Endothelial cell of umbilical vein (primary cell): ENCODE measurements at regions not wholly inside any gene's neighbourhood (a gene's known extent, or its start where the extent isn't known, plus 50 kb on each side); places are given as distances from the start of the nearest gene placed in this dataset.

Source experiments
- BruUV-seq: library from RNA; stranded (reverse); fragments of 400-500 nt; replicated peaks from 2 replicates; lab custom pipeline; 2021; lab: Mats Ljungman, UMichigan
- CTCF ChIA-PET: fragments of 300-600, 350-600 bp; sonication (Branson Sonifier 250); formaldehyde crosslinking; loops from one replicate; lab custom pipeline; 2021; ENCODE audit warnings: antibody characterized with exemption, inconsistent platforms; lab: Charles Lee
- POLR2A ChIA-PET: fragments of 300-600, 350-600 bp; sonication (Branson Sonifier 250); formaldehyde crosslinking; loops from one replicate; lab custom pipeline; 2021; ENCODE audit warnings: antibody characterized with exemption, inconsistent platforms; lab: Charles Lee
- DNase-seq: peaks from one replicate; pipeline ENCODE4 v3.0.0-alpha.2; 2011; ENCODE audit warnings: low read depth, low spot score
- FAIRE-seq: peaks from 2 replicates; lab custom pipeline; 2011; peaks lifted over from hg19 to GRCh38; lab: Jason Lieb, UNC
- H2AFZ ChIP-seq: 2 replicates; pipeline ENCODE4 v1.6.0; 2012; ENCODE audit warnings: low read depth, low read length, control low read depth, inconsistent platforms
- H3K27ac ChIP-seq: 2 replicates; pipeline ENCODE4 v1.5.1; 2011; ENCODE audit warnings: low read depth, mild to moderate bottlenecking, control low read depth, low read length, moderate library complexity; ENCODE audit not compliant: insufficient read depth
- H3K27me3 ChIP-seq, 2 experiments: 2 replicates each; pipeline versions ENCODE4 v1.6.0 to v1.6.1; 2011; ENCODE audit warnings: low read length in 2 of 2, mixed read lengths in 1 of 2; ENCODE audit not compliant: control insufficient read depth in 2 of 2, insufficient read depth in 2 of 2
- H3K36me3 ChIP-seq, 2 experiments: 2 replicates in 1 of 2; 3 replicates in 1 of 2; pipeline ENCODE4 v1.5.1; 2011; ENCODE audit warnings: low read length in 2 of 2, mild to moderate bottlenecking in 1 of 2, moderate library complexity in 1 of 2; ENCODE audit not compliant: control insufficient read depth in 2 of 2, insufficient read depth in 2 of 2; ENCODE audit errors: extremely low read depth in 1 of 2
- H3K4me1 ChIP-seq: 3 replicates; pipeline ENCODE4 v1.5.1; 2011; ENCODE audit warnings: mild to moderate bottlenecking, low read length; ENCODE audit not compliant: control insufficient read depth, insufficient read depth; ENCODE audit errors: extremely low read depth
- H3K4me2 ChIP-seq: 2 replicates; pipeline ENCODE4 v1.6.1; 2011; ENCODE audit warnings: low read length, control low read depth, mixed read lengths; ENCODE audit not compliant: insufficient read depth
- H3K4me3 ChIP-seq, 3 experiments: fragments of 200-600 bp in 1 of 3; sonication (generic), shearing (Covaris generic) in 1 of 3; replicated peaks in 1 of 3; 2 replicates each; pipeline ENCODE4 v1.5.1; 2011 to 2016; ENCODE audit warnings: control low read depth in 3 of 3, low read length in 3 of 3, mild to moderate bottlenecking in 2 of 3, inconsistent platforms in 1 of 3, low read depth in 1 of 3, moderate library complexity in 1 of 3; ENCODE audit not compliant: insufficient read depth in 1 of 3
- H3K79me2 ChIP-seq: 2 replicates; pipeline ENCODE4 v1.6.0; 2012; ENCODE audit warnings: low read length, inconsistent platforms; ENCODE audit not compliant: control insufficient read depth, insufficient read depth
- H3K9ac ChIP-seq: replicated peaks from 2 replicates; pipeline ENCODE3; 2011; ENCODE audit warnings: low read length, control low read depth; ENCODE audit not compliant: insufficient read depth; ENCODE audit errors: extremely low read depth
- H3K9me1 ChIP-seq: replicated peaks from 3 replicates; pipeline ENCODE4 v1.6.0; 2011; ENCODE audit warnings: mild to moderate bottlenecking, low read length; ENCODE audit not compliant: control insufficient read depth, insufficient read depth; ENCODE audit errors: extremely low read depth
- H3K9me3 ChIP-seq: replicated peaks from 2 replicates; pipeline ENCODE4 v1.5.1; 2012; ENCODE audit warnings: low read length, inconsistent platforms; ENCODE audit not compliant: control insufficient read depth, insufficient read depth
- H4K20me1 ChIP-seq: replicated peaks from 2 replicates; pipeline ENCODE3; 2011; ENCODE audit warnings: mild to moderate bottlenecking, low read length; ENCODE audit not compliant: control insufficient read depth, insufficient read depth; ENCODE audit errors: extremely low read depth
- EZH2 ChIP-seq: IDR thresholded peaks from 2 replicates; pipeline ENCODE4 v1.6.1; 2012; ENCODE audit warnings: borderline replicate concordance, low read depth, mild to moderate bottlenecking, moderate library complexity, low read length, inconsistent platforms; ENCODE audit not compliant: severe bottlenecking
- FOS ChIP-seq: IDR thresholded peaks from 2 replicates; pipeline ENCODE4 v1.6.1; 2011; ENCODE audit warnings: mild to moderate bottlenecking, low read length, moderate library complexity, borderline replicate concordance; ENCODE audit not compliant: insufficient read depth
- GATA2 ChIP-seq: IDR thresholded peaks from 2 replicates; pipeline ENCODE4 v1.7.0; 2011; ENCODE audit warnings: low read depth, mild to moderate bottlenecking, moderate library complexity, mixed read lengths, low read length; ENCODE audit not compliant: insufficient read length, insufficient read depth
- JUN ChIP-seq: IDR thresholded peaks from 2 replicates; pipeline ENCODE4 v1.6.1; 2011; ENCODE audit warnings: borderline replicate concordance, low read depth; ENCODE audit not compliant: insufficient read length, insufficient read depth
- MYC ChIP-seq: IDR thresholded peaks from one replicate; pipeline ENCODE4 v1.6.1; 2011; ENCODE audit warnings: mild to moderate bottlenecking, low read depth, low read length
- POLR2A ChIP-seq: IDR thresholded peaks from 2 replicates; pipeline ENCODE4 v1.6.1; 2012; ENCODE audit warnings: low read depth, mild to moderate bottlenecking, control low read depth, low read length
- POLR2AphosphoS5 ChIP-seq: IDR thresholded peaks from 2 replicates; pipeline ENCODE4 v1.6.1; 2012; ENCODE audit warnings: low read depth, mild to moderate bottlenecking, control low read depth, low read length, moderate library complexity; ENCODE audit not compliant: insufficient read depth
- dilution Hi-C: fragments of 300-500 bp; cut with MboI; formaldehyde crosslinking; loops from one replicate; pipeline ENCODE4 v1.15.0; 2019; ENCODE audit warnings: low sequenced_read_pairs; ENCODE audit not compliant: extremely low pct_ligation_motif_present
- intact Hi-C: fragments of 100-400 bp; cut with micrococcal nuclease; formaldehyde crosslinking; loops from one replicate; pipeline ENCODE4 v1.10.0; 2022
- TF ChIP-seq, protein P1 (sequence below), 2 donors: IDR thresholded peaks; 1 replicate in 1 of 2; 2 replicates in 1 of 2; pipeline ENCODE4 v1.5.1; 2011; ENCODE audit warnings: low read length in 2 of 2, mild to moderate bottlenecking in 2 of 2, moderate library complexity in 2 of 2, control low read depth in 1 of 2, inconsistent platforms in 1 of 2, low read depth in 1 of 2; ENCODE audit not compliant: insufficient read depth in 1 of 2; ENCODE audit errors: extremely low read depth in 1 of 2
- TF ChIP-seq, protein P2 (sequence below): IDR thresholded peaks from 2 replicates; pipeline ENCODE4 v1.6.1; 2011; ENCODE audit not compliant: insufficient read depth, insufficient read length

DNA sequence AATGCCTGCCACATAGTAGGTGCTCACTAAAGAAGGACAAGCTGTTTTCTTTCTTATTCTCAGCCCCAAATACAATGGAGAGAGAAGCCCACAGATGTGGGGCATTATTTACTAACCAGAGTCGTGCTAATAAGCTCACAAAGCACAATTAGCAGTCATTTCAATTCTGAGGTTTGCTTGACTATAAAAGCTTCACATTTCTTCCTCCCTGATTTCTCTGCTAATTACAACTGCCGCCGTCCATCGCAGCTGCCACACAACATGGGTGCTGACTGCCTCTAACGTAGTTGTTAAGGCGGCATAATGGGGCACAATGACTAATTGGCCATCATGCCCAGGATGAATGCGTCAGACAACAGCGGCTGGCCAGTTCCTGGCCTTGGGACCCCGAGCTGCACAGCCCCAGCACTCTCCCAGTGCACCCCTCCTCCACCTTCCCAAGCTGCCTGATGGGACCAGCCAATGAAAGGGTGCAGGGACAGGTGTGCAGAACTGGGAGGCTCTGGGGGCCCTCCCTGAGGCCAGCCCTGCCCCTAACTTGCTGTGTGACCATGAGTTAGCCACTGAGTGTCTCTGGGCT, 109.2 kb downstream of the CCT6B start:
- Histone ChIP-seq H4K20me1 (no peaks in the 10 kb centered on the region), H3K36me3 (no peaks in the 10 kb centered on the region), H3K27ac (no peak overlapping the region), H3K79me2 (no peaks in the 10 kb centered on the region), H3K9me1 (no peaks in the 10 kb centered on the region), H2AFZ (no peak overlapping the region), H3K9me3 (no peaks in the 10 kb centered on the region), H3K4me3 (no peak overlapping the region), H3K4me2 (no peak overlapping the region), H3K27me3 (no peaks in the 10 kb centered on the region), H3K4me1 (no peaks in the 10 kb centered on the region), H3K9ac (no peak overlapping the region)
- intact Hi-C loops (no loop called here), dilution Hi-C loops (no loop called here)
- DNase-seq: no peak
- ChIA-PET CTCF (no interaction called here), POLR2A (no interaction called here)
- TF ChIP-seq, protein P1, sequence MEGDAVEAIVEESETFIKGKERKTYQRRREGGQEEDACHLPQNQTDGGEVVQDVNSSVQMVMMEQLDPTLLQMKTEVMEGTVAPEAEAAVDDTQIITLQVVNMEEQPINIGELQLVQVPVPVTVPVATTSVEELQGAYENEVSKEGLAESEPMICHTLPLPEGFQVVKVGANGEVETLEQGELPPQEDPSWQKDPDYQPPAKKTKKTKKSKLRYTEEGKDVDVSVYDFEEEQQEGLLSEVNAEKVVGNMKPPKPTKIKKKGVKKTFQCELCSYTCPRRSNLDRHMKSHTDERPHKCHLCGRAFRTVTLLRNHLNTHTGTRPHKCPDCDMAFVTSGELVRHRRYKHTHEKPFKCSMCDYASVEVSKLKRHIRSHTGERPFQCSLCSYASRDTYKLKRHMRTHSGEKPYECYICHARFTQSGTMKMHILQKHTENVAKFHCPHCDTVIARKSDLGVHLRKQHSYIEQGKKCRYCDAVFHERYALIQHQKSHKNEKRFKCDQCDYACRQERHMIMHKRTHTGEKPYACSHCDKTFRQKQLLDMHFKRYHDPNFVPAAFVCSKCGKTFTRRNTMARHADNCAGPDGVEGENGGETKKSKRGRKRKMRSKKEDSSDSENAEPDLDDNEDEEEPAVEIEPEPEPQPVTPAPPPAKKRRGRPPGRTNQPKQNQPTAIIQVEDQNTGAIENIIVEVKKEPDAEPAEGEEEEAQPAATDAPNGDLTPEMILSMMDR (IDR thresholded peaks at IDR 0.05; ENCODE audit: extremely low read depth in 1 of 2, insufficient read depth in 1 of 2, low read depth in 1 of 2, low read length in 2 of 2): no peak
- TF ChIP-seq POLR2AphosphoS5: no peak
- TF ChIP-seq MYC: no peak
- FAIRE-seq: no peak
- BruUV-seq: no TSS peak

GRCh38 chr17:34850964-34851363, 110.3 kb downstream of the CCT6B start:
- no peaks in the 10 kb centered on the region for H3K9me1 ChIP-seq
- no peak overlapping the region for H3K27ac ChIP-seq
- H4K20me1 ChIP-seq: no peaks in the 10 kb centered on the region
- H3K36me3 ChIP-seq: no peaks in the 10 kb centered on the region
- DNase-seq: no peak
- ChIA-PET CTCF (no interaction called here), POLR2A (no interaction called here)
- H3K9me3 ChIP-seq: no peaks in the 10 kb centered on the region
- intact Hi-C loops (no loop called here), dilution Hi-C loops (no loop called here)
- BruUV-seq: no TSS peak
- no peak overlapping the region for H3K9ac ChIP-seq
- no peak overlapping the region for H2AFZ ChIP-seq
- H3K79me2 ChIP-seq: no peaks in the 10 kb centered on the region
- H3K4me1 ChIP-seq: no peaks in the 10 kb centered on the region
- TF ChIP-seq POLR2AphosphoS5: no peak
- TF ChIP-seq GATA2: no peak
- TF ChIP-seq, protein P2, sequence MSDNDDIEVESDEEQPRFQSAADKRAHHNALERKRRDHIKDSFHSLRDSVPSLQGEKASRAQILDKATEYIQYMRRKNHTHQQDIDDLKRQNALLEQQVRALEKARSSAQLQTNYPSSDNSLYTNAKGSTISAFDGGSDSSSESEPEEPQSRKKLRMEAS: no peak
- TF ChIP-seq MYC: no peak
- TF ChIP-seq, protein P1 (IDR thresholded peaks at IDR 0.05; ENCODE audit: extremely low read depth in 1 of 2, insufficient read depth in 1 of 2, low read depth in 1 of 2, low read length in 2 of 2): no peak
- no peak for TF ChIP-seq FOS
- no peak for TF ChIP-seq POLR2A
- TF ChIP-seq EZH2: no peak
- no peak for TF ChIP-seq JUN
- no peak for FAIRE-seq
- no peak overlapping the region for H3K4me3 ChIP-seq
- no peak overlapping the region for H3K4me2 ChIP-seq
- no peaks in the 10 kb centered on the region for H3K27me3 ChIP-seq
